GM23338 (cell line): ENCODE measurements at regions not wholly inside any gene's neighbourhood (a gene's known extent, or its start where the extent isn't known, plus 50 kb on each side); places are given as distances from the start of the nearest gene placed in this dataset.

Experiments used
- ATAC-seq: fragments of 200-7000 bp; cut with Tn5 transposase; 3 replicates; pipeline ENCODE4 v1.9.1; 2020
- DNase-seq: peaks from one replicate; pipeline ENCODE4 v3.0.0-alpha.2; 2015; ENCODE audit warnings: low spot score
- H2AFZ ChIP-seq: fragments of 200-600 bp; sonication (generic); 2 replicates; pipeline ENCODE4 v1.8.0; 2016; ENCODE audit warnings: antibody characterized with exemption, mild to moderate bottlenecking, moderate library complexity
- H3F3A ChIP-seq: fragments of 200-600 bp; sonication (generic); replicated peaks from 2 replicates; pipeline ENCODE4 v1.8.0; 2017; ENCODE audit warnings: antibody characterized with exemption, mixed run types, low read depth
- H3K27ac ChIP-seq: fragments of 200-600 bp; sonication (generic); 2 replicates; pipeline ENCODE4 v1.6.1; 2016; ENCODE audit warnings: low read depth
- H3K27me3 ChIP-seq: fragments of 200-600 bp; sonication (generic); 2 replicates; pipeline ENCODE4 v1.8.0; 2016; ENCODE audit warnings: mild to moderate bottlenecking, mixed run types, moderate library complexity; ENCODE audit not compliant: insufficient read depth
- H3K36me3 ChIP-seq: fragments of 200-600 bp; sonication (generic); 2 replicates; pipeline ENCODE4 v1.8.0; 2016; ENCODE audit warnings: mild to moderate bottlenecking; ENCODE audit not compliant: insufficient read depth
- H3K4me1 ChIP-seq: fragments of 200-600 bp; sonication (generic); 2 replicates; pipeline ENCODE4 v1.8.0; 2016; ENCODE audit warnings: mild to moderate bottlenecking, moderate library complexity; ENCODE audit not compliant: insufficient read depth
- H3K4me2 ChIP-seq: fragments of 200-600 bp; sonication (generic); 2 replicates; pipeline ENCODE4 v1.7.1; 2017; ENCODE audit warnings: mixed run types
- H3K4me3 ChIP-seq: fragments of 200-600 bp; sonication (generic); 2 replicates; pipeline ENCODE4 v1.6.1; 2016; ENCODE audit warnings: mixed run types
- H3K79me2 ChIP-seq: fragments of 200-600 bp; sonication (generic); replicated peaks from 2 replicates; pipeline ENCODE4 v1.8.0; 2017; ENCODE audit warnings: mild to moderate bottlenecking; ENCODE audit not compliant: insufficient read depth
- H3K9me2 ChIP-seq: fragments of 200-600 bp; sonication (generic); 2 replicates; pipeline ENCODE4 v1.8.0; 2017; ENCODE audit not compliant: insufficient read depth
- H4K20me1 ChIP-seq: fragments of 200-600 bp; sonication (generic); replicated peaks from 2 replicates; pipeline ENCODE4 v1.8.0; 2017; ENCODE audit warnings: mild to moderate bottlenecking; ENCODE audit not compliant: insufficient read depth
- H3K27ac Mint-ChIP-seq: 2 replicates; pipeline ENCODE4 v1.8.0; 2020; ENCODE audit warnings: inconsistent platforms, mild to moderate bottlenecking, moderate library complexity, mixed read lengths
- H3K27me3 Mint-ChIP-seq: 3 replicates; pipeline ENCODE4 v1.8.0; 2022; ENCODE audit warnings: low read depth, mild to moderate bottlenecking, moderate library complexity, mixed read lengths, inconsistent platforms; ENCODE audit not compliant: insufficient read depth, poor library complexity
- H3K36me3 Mint-ChIP-seq: 3 replicates; pipeline ENCODE4 v1.8.0; 2021; ENCODE audit warnings: low read depth, mild to moderate bottlenecking, inconsistent platforms, moderate library complexity, mixed read lengths
- H3K4me1 Mint-ChIP-seq: 3 replicates; pipeline ENCODE4 v1.8.0; 2020; ENCODE audit warnings: mild to moderate bottlenecking, inconsistent platforms, mixed read lengths
- H3K4me3 Mint-ChIP-seq: 3 replicates; pipeline ENCODE4 v1.8.0; 2021; ENCODE audit warnings: moderate library complexity, mild to moderate bottlenecking, inconsistent platforms, mixed read lengths
- H3K9me3 Mint-ChIP-seq: 3 replicates; pipeline ENCODE4 v1.8.0; 2020; ENCODE audit warnings: moderate library complexity, mild to moderate bottlenecking, inconsistent platforms, mixed read lengths
- CREB1 ChIP-seq: fragments of 250-450 bp; sonication (Bioruptor Pico); IDR thresholded peaks from 2 replicates; pipeline ENCODE4 v1.5.0; 2020; ENCODE audit warnings: low read depth, mild to moderate bottlenecking, moderate library complexity
- EZH2 ChIP-seq: fragments of 200-600 bp; sonication (generic); IDR thresholded peaks from one replicate; pipeline ENCODE4 v1.8.0; 2017; ENCODE audit warnings: antibody characterized with exemption, mild to moderate bottlenecking, low read depth; ENCODE audit not compliant: unreplicated experiment
- EZH2phosphoT487 ChIP-seq: fragments of 200-600 bp; sonication (generic); IDR thresholded peaks from one replicate; pipeline ENCODE4 v1.8.1; 2018; ENCODE audit warnings: antibody characterized with exemption; ENCODE audit not compliant: unreplicated experiment
- JUNB ChIP-seq: IDR thresholded peaks from one replicate; pipeline ENCODE4 v1.6.1; 2016; ENCODE audit warnings: antibody characterized with exemption; ENCODE audit not compliant: unreplicated experiment
- NANOG ChIP-seq: IDR thresholded peaks from 2 replicates; pipeline ENCODE4 v1.6.1; 2016; ENCODE audit warnings: antibody characterized with exemption, borderline replicate concordance
- POLR2AphosphoS5 ChIP-seq: IDR thresholded peaks from 2 replicates; pipeline ENCODE4 v1.6.1; 2016; ENCODE audit warnings: antibody characterized with exemption, low read depth
- STAT1 ChIP-seq: IDR thresholded peaks from one replicate; pipeline ENCODE4 v1.6.1; 2016; ENCODE audit warnings: antibody characterized with exemption; ENCODE audit not compliant: unreplicated experiment
- ZNF114 ChIP-seq: fragments of 250-450 bp; sonication (Bioruptor Pico); IDR thresholded peaks from 2 replicates; pipeline ENCODE4 v1.5.0; 2020; ENCODE audit warnings: mild to moderate bottlenecking, moderate library complexity
- ZNF331 ChIP-seq: fragments of 250-450 bp; sonication (Bioruptor Pico); IDR thresholded peaks from 2 replicates; pipeline ENCODE4 v1.5.0; 2020; ENCODE audit warnings: low read depth, mild to moderate bottlenecking, moderate library complexity
- TF ChIP-seq, protein P1 (sequence below), 2 experiments: fragments of 200-600 bp in 1 of 2; sonication (generic) in 1 of 2; conservative IDR thresholded peaks; 2 replicates each; pipeline versions ENCODE4 v1.5.1 to v1.6.1; 2016 to 2017; ENCODE audit warnings: antibody characterized with exemption in 2 of 2, low read depth in 2 of 2, mild to moderate bottlenecking in 2 of 2, moderate library complexity in 1 of 2
- TF ChIP-seq, protein P2 (sequence below): IDR thresholded peaks from one replicate; pipeline ENCODE4 v1.6.1; 2018; ENCODE audit warnings: antibody characterized with exemption; ENCODE audit not compliant: unreplicated experiment
- TF ChIP-seq, protein P3 (sequence below): fragments of 250-450 bp; sonication (Bioruptor Pico); IDR thresholded peaks from 2 replicates; pipeline ENCODE4 v1.5.0; 2020; ENCODE audit warnings: mild to moderate bottlenecking, moderate library complexity
- TF ChIP-seq, protein P4 (sequence below): IDR thresholded peaks from 2 replicates; pipeline ENCODE4 v1.6.1; 2016; ENCODE audit warnings: antibody characterized with exemption

DNA sequence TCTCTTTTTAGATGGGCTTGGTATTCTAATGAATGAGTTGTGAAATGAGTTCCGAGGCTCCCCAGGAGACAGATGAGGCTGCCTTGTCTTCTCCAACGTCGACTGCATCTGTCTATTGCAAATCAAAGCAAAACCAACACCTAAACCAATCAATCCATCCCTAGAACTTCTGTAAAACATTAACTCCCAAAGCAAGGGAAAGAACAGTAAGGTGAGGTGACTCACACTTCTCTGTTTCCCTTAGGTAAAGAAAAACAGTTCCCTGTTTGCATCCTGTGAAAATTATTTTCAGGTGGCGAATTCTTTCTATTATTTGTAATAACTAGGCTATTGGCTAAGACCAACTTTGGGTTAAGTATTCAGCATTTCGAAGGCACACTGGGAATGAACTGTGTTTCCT lies 249.4 kb downstream of the EPHA4 start:
- no peak overlapping the region for H3K4me3 ChIP-seq
- H3K79me2 ChIP-seq = no peaks in the 10 kb centered on the region
- Mint-ChIP-seq H3K9me3 (peaks cover 3% of the 10 kb centered on the region; the same call in 2 of the 3 replicates), H3K36me3 (no peaks in the 10 kb centered on the region), H3K27ac (no peak overlapping the region), H3K27me3 (peaks cover 2% of the 10 kb centered on the region), H3K4me1 (peaks cover 11% of the 10 kb centered on the region; the same call in 2 of the 3 replicates), H3K4me3 (no peak overlapping the region)
- ATAC-seq (no peak), DNase-seq (no peak)
- H4K20me1 ChIP-seq = no peaks in the 10 kb centered on the region
- H3K36me3 ChIP-seq = no peaks in the 10 kb centered on the region
- peaks cover 8% of the 10 kb centered on the region; the same call in 1 of the 2 replicates for H3K4me1 ChIP-seq
- no peaks in the 10 kb centered on the region for H3K27me3 ChIP-seq
- peaks cover 1% of the 10 kb centered on the region; the same call in 1 of the 2 replicates for H3K9me2 ChIP-seq
- no peaks in the 10 kb centered on the region for H3F3A ChIP-seq
- TF ChIP-seq, protein P1, sequence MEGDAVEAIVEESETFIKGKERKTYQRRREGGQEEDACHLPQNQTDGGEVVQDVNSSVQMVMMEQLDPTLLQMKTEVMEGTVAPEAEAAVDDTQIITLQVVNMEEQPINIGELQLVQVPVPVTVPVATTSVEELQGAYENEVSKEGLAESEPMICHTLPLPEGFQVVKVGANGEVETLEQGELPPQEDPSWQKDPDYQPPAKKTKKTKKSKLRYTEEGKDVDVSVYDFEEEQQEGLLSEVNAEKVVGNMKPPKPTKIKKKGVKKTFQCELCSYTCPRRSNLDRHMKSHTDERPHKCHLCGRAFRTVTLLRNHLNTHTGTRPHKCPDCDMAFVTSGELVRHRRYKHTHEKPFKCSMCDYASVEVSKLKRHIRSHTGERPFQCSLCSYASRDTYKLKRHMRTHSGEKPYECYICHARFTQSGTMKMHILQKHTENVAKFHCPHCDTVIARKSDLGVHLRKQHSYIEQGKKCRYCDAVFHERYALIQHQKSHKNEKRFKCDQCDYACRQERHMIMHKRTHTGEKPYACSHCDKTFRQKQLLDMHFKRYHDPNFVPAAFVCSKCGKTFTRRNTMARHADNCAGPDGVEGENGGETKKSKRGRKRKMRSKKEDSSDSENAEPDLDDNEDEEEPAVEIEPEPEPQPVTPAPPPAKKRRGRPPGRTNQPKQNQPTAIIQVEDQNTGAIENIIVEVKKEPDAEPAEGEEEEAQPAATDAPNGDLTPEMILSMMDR (conservative IDR thresholded peaks at IDR 0.05; ENCODE audit: low read depth in 2 of 2) = no peak
- TF ChIP-seq POLR2AphosphoS5 (no peak), EZH2phosphoT487 (no peak), EZH2 (no peak), JUNB (no peak), ZNF114 (CRISPR knock-in tag) (no peak), STAT1 (no peak), NANOG (no peak), CREB1 (CRISPR knock-in tag) (no peak), ZNF331 (CRISPR knock-in tag) (no peak)
- TF ChIP-seq, protein P2, sequence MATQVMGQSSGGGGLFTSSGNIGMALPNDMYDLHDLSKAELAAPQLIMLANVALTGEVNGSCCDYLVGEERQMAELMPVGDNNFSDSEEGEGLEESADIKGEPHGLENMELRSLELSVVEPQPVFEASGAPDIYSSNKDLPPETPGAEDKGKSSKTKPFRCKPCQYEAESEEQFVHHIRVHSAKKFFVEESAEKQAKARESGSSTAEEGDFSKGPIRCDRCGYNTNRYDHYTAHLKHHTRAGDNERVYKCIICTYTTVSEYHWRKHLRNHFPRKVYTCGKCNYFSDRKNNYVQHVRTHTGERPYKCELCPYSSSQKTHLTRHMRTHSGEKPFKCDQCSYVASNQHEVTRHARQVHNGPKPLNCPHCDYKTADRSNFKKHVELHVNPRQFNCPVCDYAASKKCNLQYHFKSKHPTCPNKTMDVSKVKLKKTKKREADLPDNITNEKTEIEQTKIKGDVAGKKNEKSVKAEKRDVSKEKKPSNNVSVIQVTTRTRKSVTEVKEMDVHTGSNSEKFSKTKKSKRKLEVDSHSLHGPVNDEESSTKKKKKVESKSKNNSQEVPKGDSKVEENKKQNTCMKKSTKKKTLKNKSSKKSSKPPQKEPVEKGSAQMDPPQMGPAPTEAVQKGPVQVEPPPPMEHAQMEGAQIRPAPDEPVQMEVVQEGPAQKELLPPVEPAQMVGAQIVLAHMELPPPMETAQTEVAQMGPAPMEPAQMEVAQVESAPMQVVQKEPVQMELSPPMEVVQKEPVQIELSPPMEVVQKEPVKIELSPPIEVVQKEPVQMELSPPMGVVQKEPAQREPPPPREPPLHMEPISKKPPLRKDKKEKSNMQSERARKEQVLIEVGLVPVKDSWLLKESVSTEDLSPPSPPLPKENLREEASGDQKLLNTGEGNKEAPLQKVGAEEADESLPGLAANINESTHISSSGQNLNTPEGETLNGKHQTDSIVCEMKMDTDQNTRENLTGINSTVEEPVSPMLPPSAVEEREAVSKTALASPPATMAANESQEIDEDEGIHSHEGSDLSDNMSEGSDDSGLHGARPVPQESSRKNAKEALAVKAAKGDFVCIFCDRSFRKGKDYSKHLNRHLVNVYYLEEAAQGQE = no peak
- TF ChIP-seq, protein P3, sequence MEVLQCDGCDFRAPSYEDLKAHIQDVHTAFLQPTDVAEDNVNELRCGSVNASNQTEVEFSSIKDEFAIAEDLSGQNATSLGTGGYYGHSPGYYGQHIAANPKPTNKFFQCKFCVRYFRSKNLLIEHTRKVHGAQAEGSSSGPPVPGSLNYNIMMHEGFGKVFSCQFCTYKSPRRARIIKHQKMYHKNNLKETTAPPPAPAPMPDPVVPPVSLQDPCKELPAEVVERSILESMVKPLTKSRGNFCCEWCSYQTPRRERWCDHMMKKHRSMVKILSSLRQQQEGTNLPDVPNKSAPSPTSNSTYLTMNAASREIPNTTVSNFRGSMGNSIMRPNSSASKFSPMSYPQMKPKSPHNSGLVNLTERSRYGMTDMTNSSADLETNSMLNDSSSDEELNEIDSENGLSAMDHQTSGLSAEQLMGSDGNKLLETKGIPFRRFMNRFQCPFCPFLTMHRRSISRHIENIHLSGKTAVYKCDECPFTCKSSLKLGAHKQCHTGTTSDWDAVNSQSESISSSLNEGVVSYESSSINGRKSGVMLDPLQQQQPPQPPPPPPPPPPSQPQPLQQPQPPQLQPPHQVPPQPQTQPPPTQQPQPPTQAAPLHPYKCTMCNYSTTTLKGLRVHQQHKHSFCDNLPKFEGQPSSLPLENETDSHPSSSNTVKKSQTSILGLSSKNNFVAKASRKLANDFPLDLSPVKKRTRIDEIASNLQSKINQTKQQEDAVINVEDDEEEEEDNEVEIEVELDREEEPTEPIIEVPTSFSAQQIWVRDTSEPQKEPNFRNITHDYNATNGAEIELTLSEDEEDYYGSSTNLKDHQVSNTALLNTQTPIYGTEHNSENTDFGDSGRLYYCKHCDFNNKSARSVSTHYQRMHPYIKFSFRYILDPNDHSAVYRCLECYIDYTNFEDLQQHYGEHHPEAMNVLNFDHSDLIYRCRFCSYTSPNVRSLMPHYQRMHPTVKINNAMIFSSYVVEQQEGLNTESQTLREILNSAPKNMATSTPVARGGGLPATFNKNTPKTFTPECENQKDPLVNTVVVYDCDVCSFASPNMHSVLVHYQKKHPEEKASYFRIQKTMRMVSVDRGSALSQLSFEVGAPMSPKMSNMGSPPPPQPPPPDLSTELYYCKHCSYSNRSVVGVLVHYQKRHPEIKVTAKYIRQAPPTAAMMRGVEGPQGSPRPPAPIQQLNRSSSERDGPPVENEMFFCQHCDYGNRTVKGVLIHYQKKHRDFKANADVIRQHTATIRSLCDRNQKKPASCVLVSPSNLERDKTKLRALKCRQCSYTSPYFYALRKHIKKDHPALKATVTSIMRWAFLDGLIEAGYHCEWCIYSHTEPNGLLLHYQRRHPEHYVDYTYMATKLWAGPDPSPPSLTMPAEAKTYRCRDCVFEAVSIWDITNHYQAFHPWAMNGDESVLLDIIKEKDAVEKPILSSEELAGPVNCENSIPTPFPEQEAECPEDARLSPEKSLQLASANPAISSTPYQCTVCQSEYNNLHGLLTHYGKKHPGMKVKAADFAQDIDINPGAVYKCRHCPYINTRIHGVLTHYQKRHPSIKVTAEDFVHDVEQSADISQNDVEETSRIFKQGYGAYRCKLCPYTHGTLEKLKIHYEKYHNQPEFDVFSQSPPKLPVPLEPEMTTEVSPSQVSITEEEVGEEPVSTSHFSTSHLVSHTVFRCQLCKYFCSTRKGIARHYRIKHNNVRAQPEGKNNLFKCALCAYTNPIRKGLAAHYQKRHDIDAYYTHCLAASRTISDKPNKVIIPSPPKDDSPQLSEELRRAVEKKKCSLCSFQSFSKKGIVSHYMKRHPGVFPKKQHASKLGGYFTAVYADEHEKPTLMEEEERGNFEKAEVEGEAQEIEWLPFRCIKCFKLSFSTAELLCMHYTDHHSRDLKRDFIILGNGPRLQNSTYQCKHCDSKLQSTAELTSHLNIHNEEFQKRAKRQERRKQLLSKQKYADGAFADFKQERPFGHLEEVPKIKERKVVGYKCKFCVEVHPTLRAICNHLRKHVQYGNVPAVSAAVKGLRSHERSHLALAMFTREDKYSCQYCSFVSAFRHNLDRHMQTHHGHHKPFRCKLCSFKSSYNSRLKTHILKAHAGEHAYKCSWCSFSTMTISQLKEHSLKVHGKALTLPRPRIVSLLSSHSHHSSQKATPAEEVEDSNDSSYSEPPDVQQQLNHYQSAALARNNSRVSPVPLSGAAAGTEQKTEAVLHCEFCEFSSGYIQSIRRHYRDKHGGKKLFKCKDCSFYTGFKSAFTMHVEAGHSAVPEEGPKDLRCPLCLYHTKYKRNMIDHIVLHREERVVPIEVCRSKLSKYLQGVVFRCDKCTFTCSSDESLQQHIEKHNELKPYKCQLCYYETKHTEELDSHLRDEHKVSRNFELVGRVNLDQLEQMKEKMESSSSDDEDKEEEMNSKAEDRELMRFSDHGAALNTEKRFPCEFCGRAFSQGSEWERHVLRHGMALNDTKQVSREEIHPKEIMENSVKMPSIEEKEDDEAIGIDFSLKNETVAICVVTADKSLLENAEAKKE = no peak
- TF ChIP-seq, protein P4, sequence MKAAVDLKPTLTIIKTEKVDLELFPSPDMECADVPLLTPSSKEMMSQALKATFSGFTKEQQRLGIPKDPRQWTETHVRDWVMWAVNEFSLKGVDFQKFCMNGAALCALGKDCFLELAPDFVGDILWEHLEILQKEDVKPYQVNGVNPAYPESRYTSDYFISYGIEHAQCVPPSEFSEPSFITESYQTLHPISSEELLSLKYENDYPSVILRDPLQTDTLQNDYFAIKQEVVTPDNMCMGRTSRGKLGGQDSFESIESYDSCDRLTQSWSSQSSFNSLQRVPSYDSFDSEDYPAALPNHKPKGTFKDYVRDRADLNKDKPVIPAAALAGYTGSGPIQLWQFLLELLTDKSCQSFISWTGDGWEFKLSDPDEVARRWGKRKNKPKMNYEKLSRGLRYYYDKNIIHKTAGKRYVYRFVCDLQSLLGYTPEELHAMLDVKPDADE = no peak
- no peak overlapping the region for H3K4me2 ChIP-seq
- H3K27ac ChIP-seq = no peak overlapping the region
- H2AFZ ChIP-seq = no peak overlapping the region
